ENCODE measurements at regions not wholly inside any gene's neighbourhood (a gene's known extent, or its start where the extent isn't known, plus 50 kb on each side); places are given as distances from the start of the nearest gene placed in this dataset.
A peak's percentile ranks its signal among the peaks of the same experiment; 100 is the strongest.
"Not testable (repeated sequence)": the region's sequence is repeated elsewhere in the genome, so short reads cannot be mapped to it uniquely, and the experiment has no call there.

DNA sequence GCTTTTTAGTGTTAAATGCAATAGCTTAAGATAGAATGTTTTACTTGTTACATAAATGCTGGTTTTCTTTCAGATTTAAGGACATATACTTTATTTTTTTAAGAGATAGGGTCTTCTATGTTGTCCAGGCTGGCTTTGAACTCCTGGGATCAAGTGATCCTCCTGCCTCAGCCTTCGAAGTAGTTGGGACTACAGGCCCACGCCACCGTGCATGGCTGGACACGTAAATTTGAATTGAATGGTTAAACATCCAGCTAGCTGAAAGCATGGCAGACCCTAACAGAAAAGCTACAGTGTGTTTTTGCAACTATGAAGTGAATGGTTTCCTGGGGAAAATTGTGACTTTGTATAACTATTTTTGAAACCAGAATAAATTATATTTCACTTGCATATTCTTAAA, 2888.6 kb downstream of the RPIA start:
- peaks cover 55% of the 10 kb centered on the region for H3K9me3 ChIP-seq (ENCODE audit: low read depth)
- not testable (repeated sequence) for H3K4me2 ChIP-seq; H3K4me3 Mint-ChIP-seq; DNase-seq (ENCODE audit: low spot score); H3K9ac ChIP-seq; H3K4me3 ChIP-seq; H3K27ac Mint-ChIP-seq; H2AFZ ChIP-seq (replicated peaks); H3K79me2 ChIP-seq (ENCODE audit: low read depth); H3F3A ChIP-seq (ENCODE audit: low read depth); H3K27ac ChIP-seq; H4K20me1 ChIP-seq (ENCODE audit: low read depth); H3K27me3 ChIP-seq; H3K36me3 ChIP-seq; H3K27me3 Mint-ChIP-seq (ENCODE audit: insufficient read depth, low read depth); H3K4me1 ChIP-seq; H3K4me1 Mint-ChIP-seq; H3K36me3 Mint-ChIP-seq
- H3K9me3 Mint-ChIP-seq, result peaks cover 30% of the 10 kb centered on the region

DNA sequence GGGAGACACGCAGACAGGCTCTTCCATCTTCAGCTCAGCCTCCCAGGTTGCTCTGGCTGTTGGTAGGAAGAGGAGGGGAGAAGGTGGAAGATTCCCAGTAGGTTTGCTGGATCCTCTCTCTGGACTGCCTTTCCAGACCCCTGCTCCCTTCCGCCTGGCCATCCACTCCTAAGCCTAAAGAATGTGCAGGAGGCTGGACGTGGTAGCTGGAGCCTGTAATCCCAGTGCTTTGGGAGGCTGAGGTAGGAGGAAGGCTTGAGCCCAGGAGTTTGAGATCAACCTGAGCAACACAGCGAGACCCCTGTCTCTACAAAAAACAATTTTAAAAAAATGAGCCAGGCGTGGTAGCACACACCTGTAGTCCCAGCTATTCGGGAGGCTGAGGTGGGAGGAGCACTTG, 2895.6 kb downstream of the RPIA start:
- H3K9me3 Mint-ChIP-seq, result peaks cover 37% of the 10 kb centered on the region
- not testable (repeated sequence) for H3K4me2 ChIP-seq; H3K27ac Mint-ChIP-seq; H3F3A ChIP-seq (ENCODE audit: low read depth); H3K9ac ChIP-seq; H3K27ac ChIP-seq; DNase-seq (ENCODE audit: low spot score); H3K4me3 Mint-ChIP-seq; H3K27me3 Mint-ChIP-seq (ENCODE audit: insufficient read depth, low read depth); H3K4me1 Mint-ChIP-seq; H3K27me3 ChIP-seq; H4K20me1 ChIP-seq (ENCODE audit: low read depth); H3K4me1 ChIP-seq; H3K79me2 ChIP-seq (ENCODE audit: low read depth); H3K36me3 ChIP-seq; H2AFZ ChIP-seq (replicated peaks); H3K36me3 Mint-ChIP-seq; H3K4me3 ChIP-seq
- peaks cover 30% of the 10 kb centered on the region for H3K9me3 ChIP-seq (ENCODE audit: low read depth)

DNA sequence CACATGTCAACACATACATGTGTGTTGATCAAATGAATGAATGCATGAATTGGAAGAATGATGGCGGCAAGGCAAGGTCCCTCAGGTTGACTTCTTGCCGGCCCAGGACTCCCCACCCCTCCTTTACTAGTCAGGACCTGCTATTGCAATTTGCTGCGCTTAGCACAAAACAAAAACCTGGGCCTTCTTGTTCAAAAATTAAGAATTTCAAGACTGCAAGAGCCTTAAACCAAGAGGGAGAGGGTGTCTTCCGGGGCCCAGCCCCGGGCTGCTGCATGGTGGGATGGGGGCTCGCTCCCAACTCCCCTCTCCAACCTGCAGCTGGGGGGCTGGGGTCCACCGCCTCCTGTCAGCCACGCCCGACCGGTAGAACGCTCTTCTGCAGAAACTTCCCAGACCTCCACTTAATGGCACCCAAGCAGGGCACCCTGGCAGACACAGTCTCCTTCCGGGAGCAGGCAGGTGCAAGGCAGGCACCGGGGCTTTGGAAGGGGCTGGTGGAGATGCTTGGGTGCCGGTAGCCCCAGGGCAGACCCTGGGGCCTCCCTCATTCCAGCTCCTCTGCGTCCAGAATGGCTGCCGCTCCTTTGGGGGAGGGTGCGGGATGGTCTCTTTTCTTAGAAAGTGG, 2896.5 kb downstream of the RPIA start:
- H3K4me2 ChIP-seq; H3F3A ChIP-seq (ENCODE audit: low read depth); H3K9ac ChIP-seq; H4K20me1 ChIP-seq (ENCODE audit: low read depth); H3K4me1 Mint-ChIP-seq; H3K4me3 ChIP-seq; H3K4me3 Mint-ChIP-seq; H3K4me1 ChIP-seq; H2AFZ ChIP-seq (replicated peaks); H3K36me3 ChIP-seq; H3K79me2 ChIP-seq (ENCODE audit: low read depth); H3K27me3 Mint-ChIP-seq (ENCODE audit: insufficient read depth, low read depth); H3K27me3 ChIP-seq; H3K36me3 Mint-ChIP-seq; H3K27ac Mint-ChIP-seq; DNase-seq (ENCODE audit: low spot score); H3K27ac ChIP-seq: not testable (repeated sequence)
- H3K9me3 ChIP-seq (ENCODE audit: low read depth), result peaks cover 35% of the 10 kb centered on the region
- H3K9me3 Mint-ChIP-seq, result peaks cover 37% of the 10 kb centered on the region

DNA sequence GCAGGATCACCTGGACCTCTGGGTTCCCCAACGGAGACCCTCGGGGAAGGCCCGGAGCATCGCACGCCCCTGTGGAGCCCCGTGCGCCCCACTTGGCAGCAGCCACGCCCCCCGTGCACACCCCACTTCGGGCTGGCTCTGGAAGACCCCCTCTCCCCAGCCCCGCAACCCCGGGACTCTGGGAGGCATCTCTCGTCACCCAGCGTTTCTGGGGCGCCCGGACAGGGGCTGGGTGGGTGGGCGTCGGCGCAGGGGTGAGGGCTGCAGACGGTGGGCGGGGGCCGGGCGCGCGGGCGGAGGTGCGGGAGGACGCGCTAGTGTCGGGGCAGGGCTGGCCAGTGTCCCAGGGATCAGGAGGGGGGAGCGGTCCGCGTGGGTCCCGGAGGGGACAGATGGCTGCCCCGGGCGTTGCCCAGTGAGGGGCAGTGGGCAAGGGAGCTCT, 2897.3 kb downstream of the RPIA start:
- H3K27ac Mint-ChIP-seq, result not testable (repeated sequence)

DNA sequence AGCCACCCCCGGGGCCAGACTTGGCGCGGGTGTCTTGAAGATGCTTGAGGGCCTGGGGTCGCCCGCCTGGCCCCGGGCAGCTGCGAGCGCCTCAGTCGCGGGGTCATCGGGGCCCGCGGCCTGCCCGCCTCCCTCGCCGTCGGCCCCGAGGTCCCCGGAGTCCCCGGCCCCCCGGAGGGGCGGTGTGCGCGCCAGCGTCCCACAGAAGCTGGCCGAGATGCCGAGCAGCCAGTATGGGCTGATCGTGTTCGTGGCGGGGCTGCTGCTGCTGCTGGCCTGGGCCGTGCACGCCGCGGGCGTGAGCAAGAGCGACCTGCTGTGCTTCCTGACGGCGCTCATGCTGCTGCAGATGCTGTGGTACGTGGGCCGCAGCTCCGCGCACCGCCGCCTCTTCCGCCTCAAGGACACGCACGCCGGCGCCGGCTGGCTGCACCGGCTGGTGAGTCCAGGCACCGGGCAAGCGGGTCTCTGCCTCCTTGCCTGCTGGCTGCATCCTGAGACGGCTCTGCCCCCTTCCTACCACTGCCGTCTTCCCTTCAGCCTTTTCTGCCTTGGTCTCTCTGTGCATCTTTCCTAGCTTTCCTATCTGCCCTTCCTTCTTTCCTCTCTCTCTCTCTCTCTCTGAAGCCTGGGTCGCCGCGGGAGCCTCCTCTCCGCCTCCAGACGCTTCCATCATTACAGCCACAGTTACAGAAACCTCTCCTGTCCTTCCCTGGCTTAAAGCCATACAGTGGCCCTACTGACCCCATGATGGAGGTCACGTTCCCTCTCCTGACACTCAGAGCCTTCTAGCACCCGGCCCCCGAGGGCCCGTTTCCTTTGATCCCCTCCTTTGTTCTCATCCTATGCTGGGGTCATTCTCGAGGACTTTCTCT, 2898.2 kb downstream of the RPIA start:
- peaks cover 20% of the 10 kb centered on the region for H3K9me3 ChIP-seq (ENCODE audit: low read depth)
- not testable (repeated sequence) for H3K27me3 ChIP-seq; H3K4me1 Mint-ChIP-seq; H3K4me3 ChIP-seq; H4K20me1 ChIP-seq (ENCODE audit: low read depth); H3K4me1 ChIP-seq; H3K9ac ChIP-seq; H3F3A ChIP-seq (ENCODE audit: low read depth); H3K27me3 Mint-ChIP-seq (ENCODE audit: insufficient read depth, low read depth); H3K36me3 Mint-ChIP-seq; H2AFZ ChIP-seq (replicated peaks); DNase-seq (ENCODE audit: low spot score); H3K27ac ChIP-seq; H3K79me2 ChIP-seq (ENCODE audit: low read depth); H3K36me3 ChIP-seq; H3K27ac Mint-ChIP-seq; H3K4me2 ChIP-seq
- Mint-ChIP-seq H3K4me3 (peak overlapping the region; percentile 64), H3K9me3 (peaks cover 32% of the 10 kb centered on the region)

More for the DNA sequence above, 2897.3 kb downstream of the RPIA start:
- not testable (repeated sequence) for H3K79me2 ChIP-seq (ENCODE audit: low read depth); H3K36me3 Mint-ChIP-seq; H3K27me3 ChIP-seq; H4K20me1 ChIP-seq (ENCODE audit: low read depth); H3K4me1 ChIP-seq; H3K27me3 Mint-ChIP-seq (ENCODE audit: insufficient read depth, low read depth); H3K9ac ChIP-seq; H3F3A ChIP-seq (ENCODE audit: low read depth); DNase-seq (ENCODE audit: low spot score); H3K4me1 Mint-ChIP-seq; H3K4me2 ChIP-seq; H3K36me3 ChIP-seq; H3K4me3 ChIP-seq; H3K27ac ChIP-seq; H3K4me3 Mint-ChIP-seq; H2AFZ ChIP-seq (replicated peaks)
- H3K9me3 ChIP-seq (ENCODE audit: low read depth), result peaks cover 27% of the 10 kb centered on the region
- H3K9me3 Mint-ChIP-seq, result peaks cover 35% of the 10 kb centered on the region

DNA sequence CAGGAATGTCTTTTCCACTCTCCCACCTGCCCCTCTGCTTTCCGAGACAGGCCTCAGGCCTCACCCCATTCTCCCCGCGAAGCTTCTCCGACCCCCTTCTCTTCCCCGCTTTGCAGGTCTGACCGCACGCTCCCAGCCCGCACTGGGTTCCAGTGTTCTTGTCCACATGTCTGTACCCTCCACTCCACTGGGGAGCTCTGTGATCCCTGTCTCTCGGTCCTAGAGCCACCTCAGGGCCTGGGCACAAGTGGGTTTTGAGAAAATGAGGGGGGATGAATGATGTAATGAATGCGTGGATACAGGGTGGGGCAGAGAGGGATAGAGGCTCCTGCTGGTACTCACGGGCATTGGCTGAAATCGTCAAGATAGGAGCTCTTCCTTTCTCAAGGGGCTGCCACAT, 2898.9 kb downstream of the RPIA start:
- H3K4me3 Mint-ChIP-seq; H3K79me2 ChIP-seq (ENCODE audit: low read depth); H3K36me3 ChIP-seq; H3K4me3 ChIP-seq; H3K9ac ChIP-seq; H3K36me3 Mint-ChIP-seq; H3K27ac ChIP-seq; H3K27me3 ChIP-seq; H4K20me1 ChIP-seq (ENCODE audit: low read depth); DNase-seq (ENCODE audit: low spot score); H3K4me1 Mint-ChIP-seq; H3K4me2 ChIP-seq; H3K27me3 Mint-ChIP-seq (ENCODE audit: insufficient read depth, low read depth); H3K4me1 ChIP-seq; H3F3A ChIP-seq (ENCODE audit: low read depth); H2AFZ ChIP-seq (replicated peaks); H3K27ac Mint-ChIP-seq: not testable (repeated sequence)
- peaks cover 15% of the 10 kb centered on the region for H3K9me3 ChIP-seq (ENCODE audit: low read depth)
- H3K9me3 Mint-ChIP-seq, result peaks cover 29% of the 10 kb centered on the region

DNA sequence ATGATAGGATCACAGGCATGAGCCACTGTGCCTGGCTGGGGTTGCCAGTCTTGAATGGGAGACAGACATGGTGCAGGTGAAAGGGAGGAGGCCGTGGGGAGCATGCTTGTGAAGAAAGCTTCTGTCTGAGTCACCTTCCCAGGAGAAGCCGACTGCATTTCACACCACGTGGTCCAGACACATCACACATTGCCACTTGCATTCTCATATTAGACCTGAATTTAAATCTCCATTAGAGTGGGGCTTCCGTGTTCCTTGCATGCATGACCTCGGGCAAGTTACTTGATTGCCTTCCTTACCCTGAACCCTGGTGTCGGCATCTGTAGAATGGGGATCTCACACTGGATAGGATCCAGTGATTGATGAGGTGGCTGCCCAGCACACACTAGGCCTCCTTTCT, 2899.6 kb downstream of the RPIA start:
- not testable (repeated sequence) for H3K79me2 ChIP-seq (ENCODE audit: low read depth); H3K27ac ChIP-seq; H3K36me3 Mint-ChIP-seq; H3K4me3 Mint-ChIP-seq; H3K27ac Mint-ChIP-seq; H3K36me3 ChIP-seq; H3K27me3 ChIP-seq; H3F3A ChIP-seq (ENCODE audit: low read depth); H3K4me3 ChIP-seq; H2AFZ ChIP-seq (replicated peaks); H3K9ac ChIP-seq; H3K4me1 ChIP-seq; H4K20me1 ChIP-seq (ENCODE audit: low read depth); DNase-seq (ENCODE audit: low spot score); H3K4me1 Mint-ChIP-seq; H3K27me3 Mint-ChIP-seq (ENCODE audit: insufficient read depth, low read depth); H3K4me2 ChIP-seq
- H3K9me3 Mint-ChIP-seq, result peaks cover 31% of the 10 kb centered on the region
- H3K9me3 ChIP-seq (ENCODE audit: low read depth), result peaks cover 15% of the 10 kb centered on the region

DNA sequence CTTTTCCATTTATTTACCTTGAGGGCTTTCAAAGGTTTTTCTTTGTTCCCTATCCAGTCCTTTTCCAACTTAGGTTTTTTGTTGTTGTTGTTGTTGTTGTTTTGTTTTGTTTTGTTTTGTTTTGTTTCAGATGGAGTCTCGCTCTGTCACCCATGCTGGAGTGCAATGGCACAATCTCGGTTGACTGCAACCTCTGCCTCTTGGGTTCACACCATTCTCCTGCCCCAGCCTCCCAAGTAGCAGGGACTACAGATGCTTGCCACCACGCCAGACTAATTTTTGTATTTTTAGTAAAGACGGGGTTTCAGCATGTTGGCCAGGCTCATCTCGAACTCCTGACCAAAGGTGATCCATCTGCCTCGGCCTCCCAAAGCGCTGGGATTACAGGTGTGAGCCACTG, 2906.0 kb downstream of the RPIA start:
- H3K36me3 ChIP-seq; H3K27me3 ChIP-seq; H3K4me3 Mint-ChIP-seq; H3K4me3 ChIP-seq; H3K4me1 ChIP-seq; H4K20me1 ChIP-seq (ENCODE audit: low read depth); H3K4me2 ChIP-seq; H2AFZ ChIP-seq (replicated peaks); H3K79me2 ChIP-seq (ENCODE audit: low read depth); H3K9ac ChIP-seq; DNase-seq (ENCODE audit: low spot score); H3K27ac ChIP-seq; H3K4me1 Mint-ChIP-seq; H3K27ac Mint-ChIP-seq; H3K36me3 Mint-ChIP-seq; H3K27me3 Mint-ChIP-seq (ENCODE audit: insufficient read depth, low read depth); H3F3A ChIP-seq (ENCODE audit: low read depth): not testable (repeated sequence)
- peaks cover 23% of the 10 kb centered on the region for H3K9me3 ChIP-seq (ENCODE audit: low read depth)
- peaks cover 42% of the 10 kb centered on the region for H3K9me3 Mint-ChIP-seq

Data from neural progenitor cell (in vitro differentiated cells).